ENCODE measurements at regions not wholly inside any gene's neighbourhood (a gene's known extent, or its start where the extent isn't known, plus 50 kb on each side); places are given as distances from the start of the nearest gene placed in this dataset.

GRCh38 chr4:108533245-108533844 lies 87.0 kb upstream of the RPL34 start:
- Histone ChIP-seq H3K27ac (ENCODE audit: insufficient read depth, low read depth, low read length) (no peak overlapping the region), H3K9me3 (replicated peaks; ENCODE audit: control insufficient read depth, insufficient read depth, low read length) (no peaks in the 10 kb centered on the region), H3K4me3 (replicated peaks in 1 of 3; ENCODE audit: insufficient read depth in 1 of 3, low read depth in 1 of 3, low read length in 3 of 3) (no peak overlapping the region), H4K20me1 (replicated peaks; ENCODE audit: control insufficient read depth, extremely low read depth, insufficient read depth, low read length) (no peaks in the 10 kb centered on the region), H3K9ac (replicated peaks; ENCODE audit: extremely low read depth, insufficient read depth, low read length) (no peak overlapping the region), H3K79me2 (ENCODE audit: control insufficient read depth, insufficient read depth, low read length) (no peaks in the 10 kb centered on the region), H3K9me1 (replicated peaks; ENCODE audit: control insufficient read depth, extremely low read depth, insufficient read depth, low read length) (no peaks in the 10 kb centered on the region), H3K27me3 (ENCODE audit: control insufficient read depth in 2 of 2, insufficient read depth in 2 of 2, low read length in 2 of 2) (no peaks in the 10 kb centered on the region), H3K4me1 (ENCODE audit: control insufficient read depth, extremely low read depth, insufficient read depth, low read length) (peaks cover 8% of the 10 kb centered on the region), H3K4me2 (ENCODE audit: insufficient read depth, low read length) (no peak overlapping the region), H3K36me3 (ENCODE audit: control insufficient read depth in 2 of 2, extremely low read depth in 1 of 2, insufficient read depth in 2 of 2, low read length in 2 of 2) (no peaks in the 10 kb centered on the region), H2AFZ (ENCODE audit: low read depth, low read length) (no peak overlapping the region)
- intact Hi-C loops (cut with micrococcal nuclease) = no loop called here
- no peak for TF ChIP-seq MYC (IDR thresholded peaks at IDR 0.05; ENCODE audit: low read depth, low read length)
- no peak for TF ChIP-seq EZH2 (IDR thresholded peaks at IDR 0.05; ENCODE audit: borderline replicate concordance, low read depth, low read length, severe bottlenecking)
- no peak for TF ChIP-seq FOS (IDR thresholded peaks at IDR 0.05; ENCODE audit: borderline replicate concordance, insufficient read depth, low read length)
- TF ChIP-seq GATA2 (IDR thresholded peaks at IDR 0.05; ENCODE audit: insufficient read depth, insufficient read length, low read depth, low read length) = no peak
- TF ChIP-seq POLR2AphosphoS5 (IDR thresholded peaks at IDR 0.05; ENCODE audit: insufficient read depth, low read depth, low read length) = no peak
- TF ChIP-seq MAX (IDR thresholded peaks at IDR 0.05; ENCODE audit: insufficient read depth, insufficient read length) = no peak
- TF ChIP-seq JUN (IDR thresholded peaks at IDR 0.05; ENCODE audit: borderline replicate concordance, insufficient read depth, insufficient read length, low read depth) = no peak
- no peak for TF ChIP-seq POLR2A (IDR thresholded peaks at IDR 0.05; ENCODE audit: low read depth, low read length)
- TF ChIP-seq, protein P1, sequence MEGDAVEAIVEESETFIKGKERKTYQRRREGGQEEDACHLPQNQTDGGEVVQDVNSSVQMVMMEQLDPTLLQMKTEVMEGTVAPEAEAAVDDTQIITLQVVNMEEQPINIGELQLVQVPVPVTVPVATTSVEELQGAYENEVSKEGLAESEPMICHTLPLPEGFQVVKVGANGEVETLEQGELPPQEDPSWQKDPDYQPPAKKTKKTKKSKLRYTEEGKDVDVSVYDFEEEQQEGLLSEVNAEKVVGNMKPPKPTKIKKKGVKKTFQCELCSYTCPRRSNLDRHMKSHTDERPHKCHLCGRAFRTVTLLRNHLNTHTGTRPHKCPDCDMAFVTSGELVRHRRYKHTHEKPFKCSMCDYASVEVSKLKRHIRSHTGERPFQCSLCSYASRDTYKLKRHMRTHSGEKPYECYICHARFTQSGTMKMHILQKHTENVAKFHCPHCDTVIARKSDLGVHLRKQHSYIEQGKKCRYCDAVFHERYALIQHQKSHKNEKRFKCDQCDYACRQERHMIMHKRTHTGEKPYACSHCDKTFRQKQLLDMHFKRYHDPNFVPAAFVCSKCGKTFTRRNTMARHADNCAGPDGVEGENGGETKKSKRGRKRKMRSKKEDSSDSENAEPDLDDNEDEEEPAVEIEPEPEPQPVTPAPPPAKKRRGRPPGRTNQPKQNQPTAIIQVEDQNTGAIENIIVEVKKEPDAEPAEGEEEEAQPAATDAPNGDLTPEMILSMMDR (IDR thresholded peaks at IDR 0.05; ENCODE audit: extremely low read depth in 1 of 2, insufficient read depth in 1 of 2, low read depth in 1 of 2, low read length in 2 of 2) = no peak
- no TSS peak for BruUV-seq (replicated peaks)
- POLR2A ChIA-PET = no interaction called here
- DNase-seq (ENCODE audit: low read depth, low spot score) = peak; percentile 60
- dilution Hi-C loops (cut with MboI; ENCODE audit: extremely low pct_ligation_motif_present, low sequenced_read_pairs) = no loop called here
- FAIRE-seq = no peak
- CTCF ChIA-PET = no interaction called here

Data from endothelial cell of umbilical vein (primary cell).